Vagina (tissue), 2 donors: ENCODE measurements at regions not wholly inside any gene's neighbourhood (a gene's known extent, or its start where the extent isn't known, plus 50 kb on each side); places are given as distances from the start of the nearest gene placed in this dataset.

Experiments
- DNase-seq, 2 donors: peaks; one replicate each; pipeline ENCODE4 v3.0.0-alpha.2; 2017; ENCODE audit errors: extremely low spot score in 2 of 2
- H3K27ac ChIP-seq: fragments of 200-600 bp; sonication (generic); one replicate; pipeline ENCODE4 v1.5.1; 2019
- H3K27me3 ChIP-seq: fragments of 200-600 bp; sonication (generic); one replicate; pipeline ENCODE4 v1.5.1; 2019
- H3K36me3 ChIP-seq, 2 donors: fragments of 200-600 bp; sonication (generic); one replicate each; pipeline ENCODE4 v1.5.1; 2017 to 2019
- H3K4me1 ChIP-seq: fragments of 200-600 bp; sonication (generic); one replicate; pipeline ENCODE4 v1.5.1; 2019
- H3K4me3 ChIP-seq, 2 donors: fragments of 200-600 bp; sonication (generic); 1 replicate in 1 of 2; 2 replicates in 1 of 2; pipeline ENCODE4 v1.5.1; 2016 to 2019
- H3K9me3 ChIP-seq: fragments of 200-600 bp; sonication (generic); one replicate; pipeline ENCODE4 v1.5.1; 2019
- POLR2A ChIP-seq, 2 donors: fragments of 450-650 bp; IDR thresholded peaks; one replicate each; pipeline ENCODE4 v1.6.1; 2017; ENCODE audit warnings: antibody characterized with exemption in 2 of 2, mild to moderate bottlenecking in 2 of 2, moderate library complexity in 2 of 2
- POLR2AphosphoS5 ChIP-seq, 2 donors: sonication (generic); formaldehyde crosslinking; IDR thresholded peaks; one replicate each; pipeline ENCODE4 v1.9.0; 2017; ENCODE audit warnings: antibody characterized with exemption in 2 of 2, mild to moderate bottlenecking in 2 of 2, low read depth in 1 of 2; ENCODE audit not compliant: insufficient read depth in 1 of 2
- intact Hi-C: fragments of 100-400 bp; cut with DNase I; formaldehyde crosslinking; loops from one replicate; pipeline ENCODE4 v1.15.1; 2023
- TF ChIP-seq, protein P1 (sequence below), 3 experiments: fragments of 450-650 bp in 2 of 3; fragments of 200-600 bp in 1 of 3; sonication (generic) in 1 of 3; IDR thresholded peaks; one replicate each; pipeline ENCODE4 v1.5.1; 2017 to 2019; ENCODE audit warnings: antibody characterized with exemption in 3 of 3, mild to moderate bottlenecking in 2 of 3, moderate library complexity in 2 of 3

DNA sequence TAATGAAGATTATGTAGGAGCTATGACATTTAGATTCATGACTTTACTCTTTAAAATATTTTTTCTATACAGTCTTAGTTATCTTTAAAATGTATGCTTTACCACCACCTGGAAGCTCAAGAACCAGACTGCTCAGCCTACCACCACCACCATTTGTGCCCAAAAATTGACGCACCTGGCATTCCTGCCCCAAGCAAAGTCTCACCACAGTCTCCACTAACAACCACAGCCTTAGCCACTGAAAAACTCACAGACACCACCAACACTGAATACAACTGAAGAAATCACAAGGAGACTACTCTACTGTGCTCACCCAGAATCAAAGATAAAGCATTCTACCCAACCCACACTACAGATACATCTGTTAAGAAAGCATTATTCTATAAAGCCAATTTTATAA lies 201.9 kb upstream of the PDE10A start:
- TF ChIP-seq POLR2A (IDR thresholded peaks at IDR 0.05) (no peak), POLR2AphosphoS5 (IDR thresholded peaks at IDR 0.05; ENCODE audit: insufficient read depth in 1 of 2, low read depth in 1 of 2) (no peak)
- TF ChIP-seq, protein P1, sequence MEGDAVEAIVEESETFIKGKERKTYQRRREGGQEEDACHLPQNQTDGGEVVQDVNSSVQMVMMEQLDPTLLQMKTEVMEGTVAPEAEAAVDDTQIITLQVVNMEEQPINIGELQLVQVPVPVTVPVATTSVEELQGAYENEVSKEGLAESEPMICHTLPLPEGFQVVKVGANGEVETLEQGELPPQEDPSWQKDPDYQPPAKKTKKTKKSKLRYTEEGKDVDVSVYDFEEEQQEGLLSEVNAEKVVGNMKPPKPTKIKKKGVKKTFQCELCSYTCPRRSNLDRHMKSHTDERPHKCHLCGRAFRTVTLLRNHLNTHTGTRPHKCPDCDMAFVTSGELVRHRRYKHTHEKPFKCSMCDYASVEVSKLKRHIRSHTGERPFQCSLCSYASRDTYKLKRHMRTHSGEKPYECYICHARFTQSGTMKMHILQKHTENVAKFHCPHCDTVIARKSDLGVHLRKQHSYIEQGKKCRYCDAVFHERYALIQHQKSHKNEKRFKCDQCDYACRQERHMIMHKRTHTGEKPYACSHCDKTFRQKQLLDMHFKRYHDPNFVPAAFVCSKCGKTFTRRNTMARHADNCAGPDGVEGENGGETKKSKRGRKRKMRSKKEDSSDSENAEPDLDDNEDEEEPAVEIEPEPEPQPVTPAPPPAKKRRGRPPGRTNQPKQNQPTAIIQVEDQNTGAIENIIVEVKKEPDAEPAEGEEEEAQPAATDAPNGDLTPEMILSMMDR (IDR thresholded peaks at IDR 0.05), result no peak
- H3K4me3 ChIP-seq, result no peak overlapping the region
- H3K27ac ChIP-seq, result no peak overlapping the region
- H3K36me3 ChIP-seq, result no peaks in the 10 kb centered on the region
- DNase-seq, result no peak
- intact Hi-C loops, result no loop called here
- H3K9me3 ChIP-seq, result no peaks in the 10 kb centered on the region
- H3K4me1 ChIP-seq, result no peaks in the 10 kb centered on the region
- no peaks in the 10 kb centered on the region for H3K27me3 ChIP-seq

DNA sequence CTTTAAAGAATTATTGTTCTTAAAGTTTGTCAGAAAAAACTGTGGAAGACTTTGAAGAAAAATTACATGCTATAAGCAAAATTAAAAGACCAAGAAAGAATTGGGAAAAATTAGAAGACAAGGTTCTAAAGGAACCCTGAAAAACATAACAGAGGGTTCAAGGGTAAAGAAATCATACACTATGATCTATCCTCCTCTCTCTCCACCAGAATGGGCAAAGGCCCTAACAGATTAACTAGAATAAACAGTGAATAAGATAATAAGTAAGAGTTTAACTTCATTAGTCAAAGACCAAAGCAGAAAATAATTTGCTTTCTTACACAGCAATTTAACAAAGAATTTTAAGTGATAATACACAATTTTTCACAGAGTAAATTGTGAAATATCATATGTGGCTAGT lies 201.2 kb upstream of the PDE10A start:
- intact Hi-C loops, result no loop called here

DNA sequence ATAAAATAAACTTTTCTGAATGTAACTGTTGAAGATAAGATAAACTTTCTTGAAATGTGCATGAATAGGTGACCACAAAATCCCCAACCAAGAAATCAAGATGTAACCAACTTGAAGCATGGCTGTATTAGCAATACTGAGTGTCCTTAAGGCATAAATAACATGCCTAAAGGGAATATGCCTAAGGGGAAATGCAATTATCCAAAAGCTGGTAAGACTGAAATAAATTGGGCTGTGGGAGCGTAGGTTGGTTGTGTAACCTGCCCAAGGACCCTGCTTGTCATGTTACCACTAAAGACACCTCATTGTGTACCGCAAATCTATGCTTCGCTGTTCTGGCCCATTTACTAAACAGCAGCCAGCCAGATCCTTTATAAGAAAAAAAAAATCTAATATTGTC lies 200.8 kb upstream of the PDE10A start:
- Histone ChIP-seq H3K27ac (no peak overlapping the region), H3K27me3 (no peaks in the 10 kb centered on the region), H3K4me1 (no peaks in the 10 kb centered on the region), H3K9me3 (no peaks in the 10 kb centered on the region), H3K4me3 (no peak overlapping the region), H3K36me3 (no peaks in the 10 kb centered on the region)
- TF ChIP-seq POLR2A (IDR thresholded peaks at IDR 0.05), result no peak
- TF ChIP-seq POLR2AphosphoS5 (IDR thresholded peaks at IDR 0.05; ENCODE audit: insufficient read depth in 1 of 2, low read depth in 1 of 2), result no peak
- TF ChIP-seq, protein P1 (IDR thresholded peaks at IDR 0.05), result no peak
- intact Hi-C loops, result no loop called here
- DNase-seq, result no peak

More for the DNA sequence above, 201.2 kb upstream of the PDE10A start:
- no peak for DNase-seq
- TF ChIP-seq POLR2AphosphoS5 (IDR thresholded peaks at IDR 0.05; ENCODE audit: insufficient read depth in 1 of 2, low read depth in 1 of 2), result no peak
- TF ChIP-seq, protein P1 (IDR thresholded peaks at IDR 0.05), result no peak
- no peak for TF ChIP-seq POLR2A (IDR thresholded peaks at IDR 0.05)
- no peaks in the 10 kb centered on the region for H3K9me3 ChIP-seq
- no peaks in the 10 kb centered on the region for H3K27me3 ChIP-seq
- H3K4me3 ChIP-seq, result no peak overlapping the region
- no peak overlapping the region for H3K27ac ChIP-seq
- no peaks in the 10 kb centered on the region for H3K36me3 ChIP-seq
- H3K4me1 ChIP-seq, result no peaks in the 10 kb centered on the region

DNA sequence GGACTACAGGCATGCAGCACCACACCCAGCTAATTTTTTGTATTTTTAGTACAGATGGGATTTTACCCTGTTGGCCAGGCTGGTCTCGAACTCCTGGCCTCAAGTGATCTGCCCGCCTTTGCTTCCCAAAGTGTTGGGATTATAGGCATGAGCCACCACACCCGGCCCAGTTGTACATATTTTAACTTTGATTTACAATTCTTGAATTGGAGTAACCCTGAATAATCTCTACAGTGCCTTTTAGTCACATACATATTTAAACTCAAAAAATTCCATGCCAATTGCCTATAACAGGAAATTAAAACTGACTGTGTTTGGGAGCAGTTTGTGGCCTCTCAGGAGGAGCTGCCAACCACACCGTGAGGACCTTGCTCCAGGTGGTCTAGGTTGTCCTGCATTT lies 199.8 kb upstream of the PDE10A start:
- Histone ChIP-seq H3K36me3 (no peaks in the 10 kb centered on the region), H3K27ac (no peak overlapping the region), H3K4me3 (no peak overlapping the region), H3K4me1 (no peaks in the 10 kb centered on the region), H3K27me3 (no peaks in the 10 kb centered on the region), H3K9me3 (no peaks in the 10 kb centered on the region)
- no peak for TF ChIP-seq POLR2A (IDR thresholded peaks at IDR 0.05)
- TF ChIP-seq, protein P1 (IDR thresholded peaks at IDR 0.05), result no peak
- TF ChIP-seq POLR2AphosphoS5 (IDR thresholded peaks at IDR 0.05; ENCODE audit: insufficient read depth in 1 of 2, low read depth in 1 of 2), result no peak
- no peak for DNase-seq
- intact Hi-C loops, result no loop called here

DNA sequence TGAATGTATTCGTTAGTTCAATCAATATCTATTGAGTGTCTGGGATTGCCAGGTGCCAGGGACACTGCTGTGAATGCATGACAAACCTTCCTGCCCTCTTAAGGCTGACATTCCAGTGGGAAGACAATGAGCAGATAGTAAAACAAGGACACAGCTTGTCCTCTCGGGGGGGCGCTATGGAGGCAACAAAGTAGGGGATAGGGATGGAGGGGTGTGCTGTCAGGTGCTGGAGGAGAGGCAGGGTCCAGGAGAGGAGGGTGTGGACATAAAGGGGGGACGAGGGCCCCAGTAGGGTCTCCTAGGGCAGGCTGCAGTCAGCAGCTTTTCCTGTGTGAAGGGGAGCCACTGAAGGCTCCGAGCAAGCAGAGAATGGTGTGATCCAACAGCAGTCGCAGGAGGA lies 198.2 kb upstream of the PDE10A start:
- intact Hi-C loops, result no loop called here

More for the DNA sequence above, 198.2 kb upstream of the PDE10A start:
- Histone ChIP-seq H3K27me3 (no peaks in the 10 kb centered on the region), H3K27ac (no peak overlapping the region), H3K4me3 (no peak overlapping the region), H3K9me3 (no peaks in the 10 kb centered on the region), H3K36me3 (no peaks in the 10 kb centered on the region), H3K4me1 (no peaks in the 10 kb centered on the region)
- no peak for DNase-seq
- TF ChIP-seq POLR2AphosphoS5 (IDR thresholded peaks at IDR 0.05; ENCODE audit: insufficient read depth in 1 of 2, low read depth in 1 of 2) (no peak), POLR2A (IDR thresholded peaks at IDR 0.05) (no peak)
- TF ChIP-seq, protein P1 (IDR thresholded peaks at IDR 0.05), result no peak
